OCI-LY1 (cell line): ENCODE measurements at regions not wholly inside any gene's neighbourhood (a gene's known extent, or its start where the extent isn't known, plus 50 kb on each side); places are given as distances from the start of the nearest gene placed in this dataset.

ENCODE experiments used
- CTCF ChIP-seq: fragments of 200-600 bp; sonication (generic), shearing (Covaris generic); IDR thresholded peaks from 2 replicates; pipeline ENCODE4 v1.5.1; 2017; ENCODE audit warnings: mild to moderate bottlenecking, antibody characterized with exemption, low read length, moderate library complexity, mixed read lengths
- EZH2 ChIP-seq: fragments of 200-600 bp; sonication (generic), shearing (Covaris generic); IDR thresholded peaks from 2 replicates; pipeline ENCODE4 v1.8.0; 2017; ENCODE audit warnings: borderline replicate concordance, mixed run types, mild to moderate bottlenecking, antibody characterized with exemption, low read length, moderate library complexity, mixed read lengths

- TF ChIP-seq CTCF = no peak
- no peak for TF ChIP-seq EZH2
Measured at GRCh38 chr2:164213916-164214315, 407.4 kb downstream of the GRB14 start.
